Panc1 (cell line): ENCODE measurements at regions not wholly inside any gene's neighbourhood (a gene's known extent, or its start where the extent isn't known, plus 50 kb on each side); places are given as distances from the start of the nearest gene placed in this dataset.

Experiments used
- CTCF ChIP-seq: fragments of 450-650 bp; IDR thresholded peaks from 2 replicates; pipeline ENCODE4 v1.5.1; 2017; ENCODE audit warnings: mild to moderate bottlenecking
- POLR2AphosphoS5 ChIP-seq: IDR thresholded peaks from 2 replicates; pipeline ENCODE4 v1.6.1; 2012; ENCODE audit warnings: mild to moderate bottlenecking, low read depth, low read length, moderate library complexity
- TCF7L2 ChIP-seq: IDR thresholded peaks from 2 replicates; pipeline ENCODE4 v1.6.1; 2011; ENCODE audit warnings: mild to moderate bottlenecking, low read depth, low read length, inconsistent platforms
- TF ChIP-seq, protein P1 (sequence below), 2 experiments: IDR thresholded peaks; 2 replicates each; pipeline ENCODE4 v1.6.1; 2011 to 2012; ENCODE audit warnings: low read depth in 2 of 2, control low read depth in 1 of 2, low read length in 1 of 2, mild to moderate bottlenecking in 1 of 2, moderate library complexity in 1 of 2; ENCODE audit not compliant: insufficient read depth in 1 of 2

DNA sequence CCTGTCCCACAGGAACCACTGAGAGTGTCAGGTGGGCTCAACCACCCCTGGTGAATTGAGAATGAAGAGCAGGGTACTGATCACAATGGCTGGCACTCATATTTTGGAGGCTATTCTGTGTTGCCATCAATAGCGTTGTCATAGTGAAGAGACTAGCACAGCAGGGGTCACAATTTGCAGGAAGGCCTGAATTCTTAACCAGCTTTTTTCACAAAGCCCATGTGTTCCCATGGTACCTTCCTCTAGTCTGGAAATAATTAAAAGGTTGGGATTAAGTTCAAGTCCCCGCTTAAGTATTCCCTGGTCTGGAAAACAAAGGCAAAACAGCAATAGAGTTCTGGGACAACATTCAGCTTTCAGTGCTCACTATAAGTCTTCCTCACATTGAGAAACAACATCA, 1051.7 kb downstream of the C4orf33 start:
- TF ChIP-seq, protein P1, sequence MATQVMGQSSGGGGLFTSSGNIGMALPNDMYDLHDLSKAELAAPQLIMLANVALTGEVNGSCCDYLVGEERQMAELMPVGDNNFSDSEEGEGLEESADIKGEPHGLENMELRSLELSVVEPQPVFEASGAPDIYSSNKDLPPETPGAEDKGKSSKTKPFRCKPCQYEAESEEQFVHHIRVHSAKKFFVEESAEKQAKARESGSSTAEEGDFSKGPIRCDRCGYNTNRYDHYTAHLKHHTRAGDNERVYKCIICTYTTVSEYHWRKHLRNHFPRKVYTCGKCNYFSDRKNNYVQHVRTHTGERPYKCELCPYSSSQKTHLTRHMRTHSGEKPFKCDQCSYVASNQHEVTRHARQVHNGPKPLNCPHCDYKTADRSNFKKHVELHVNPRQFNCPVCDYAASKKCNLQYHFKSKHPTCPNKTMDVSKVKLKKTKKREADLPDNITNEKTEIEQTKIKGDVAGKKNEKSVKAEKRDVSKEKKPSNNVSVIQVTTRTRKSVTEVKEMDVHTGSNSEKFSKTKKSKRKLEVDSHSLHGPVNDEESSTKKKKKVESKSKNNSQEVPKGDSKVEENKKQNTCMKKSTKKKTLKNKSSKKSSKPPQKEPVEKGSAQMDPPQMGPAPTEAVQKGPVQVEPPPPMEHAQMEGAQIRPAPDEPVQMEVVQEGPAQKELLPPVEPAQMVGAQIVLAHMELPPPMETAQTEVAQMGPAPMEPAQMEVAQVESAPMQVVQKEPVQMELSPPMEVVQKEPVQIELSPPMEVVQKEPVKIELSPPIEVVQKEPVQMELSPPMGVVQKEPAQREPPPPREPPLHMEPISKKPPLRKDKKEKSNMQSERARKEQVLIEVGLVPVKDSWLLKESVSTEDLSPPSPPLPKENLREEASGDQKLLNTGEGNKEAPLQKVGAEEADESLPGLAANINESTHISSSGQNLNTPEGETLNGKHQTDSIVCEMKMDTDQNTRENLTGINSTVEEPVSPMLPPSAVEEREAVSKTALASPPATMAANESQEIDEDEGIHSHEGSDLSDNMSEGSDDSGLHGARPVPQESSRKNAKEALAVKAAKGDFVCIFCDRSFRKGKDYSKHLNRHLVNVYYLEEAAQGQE (IDR thresholded peaks at IDR 0.05; ENCODE audit: insufficient read depth in 1 of 2, low read depth in 2 of 2, low read length in 1 of 2): no peak
- TF ChIP-seq TCF7L2 (no peak), CTCF (no peak), POLR2AphosphoS5 (no peak)
